ENCODE measurements at regions not wholly inside any gene's neighbourhood (a gene's known extent, or its start where the extent isn't known, plus 50 kb on each side); places are given as distances from the start of the nearest gene placed in this dataset.

DNA sequence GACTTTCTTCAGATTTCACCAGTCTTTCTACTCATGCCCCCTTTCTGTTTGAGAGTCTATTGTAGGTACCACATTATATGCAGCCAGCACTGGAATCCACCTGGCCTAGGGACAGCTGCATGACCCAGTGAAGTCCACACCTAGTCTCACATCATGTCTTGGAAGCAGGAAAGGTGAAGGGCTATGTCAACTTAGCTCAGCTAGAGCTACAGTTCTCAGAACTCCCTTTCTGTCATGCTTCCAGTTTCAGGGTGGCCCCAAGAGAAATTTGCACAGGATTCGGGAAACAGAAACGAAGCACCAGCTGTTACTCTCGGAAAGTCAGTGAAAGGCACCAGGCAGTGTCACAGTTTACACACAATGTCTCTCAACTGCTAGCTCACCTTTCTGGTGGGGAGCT lies 51.6 kb upstream of the NLRP1 start:
- no peak for FAIRE-seq

GRCh38 chr17:5638596-5638995 lies 54.3 kb upstream of the NLRP1 start:
- FAIRE-seq, result no peak

GRCh38 chr17:5640726-5641125 lies 56.4 kb upstream of the NLRP1 start:
- FAIRE-seq, result no peak

DNA sequence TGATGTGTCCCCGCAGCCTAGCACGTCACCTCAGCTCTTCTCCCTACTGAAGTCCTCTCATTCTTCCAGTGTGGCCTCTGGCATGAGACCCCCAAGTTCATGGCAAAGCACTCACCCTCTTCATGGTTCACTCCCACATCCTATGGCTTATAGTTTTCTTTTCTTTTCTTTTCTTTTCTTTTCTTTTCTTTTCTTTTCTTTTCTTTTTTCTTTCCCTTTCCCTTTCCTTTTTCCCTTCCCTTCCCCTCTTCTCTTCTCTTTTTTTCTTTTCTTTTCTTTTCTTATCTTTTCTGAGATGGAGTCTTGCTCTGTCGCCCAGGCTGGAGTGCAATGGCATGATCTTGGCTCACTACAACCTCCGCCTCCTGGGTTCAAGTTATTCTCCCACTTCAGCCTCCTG lies 58.4 kb upstream of the NLRP1 start:
- no peak for FAIRE-seq

DNA sequence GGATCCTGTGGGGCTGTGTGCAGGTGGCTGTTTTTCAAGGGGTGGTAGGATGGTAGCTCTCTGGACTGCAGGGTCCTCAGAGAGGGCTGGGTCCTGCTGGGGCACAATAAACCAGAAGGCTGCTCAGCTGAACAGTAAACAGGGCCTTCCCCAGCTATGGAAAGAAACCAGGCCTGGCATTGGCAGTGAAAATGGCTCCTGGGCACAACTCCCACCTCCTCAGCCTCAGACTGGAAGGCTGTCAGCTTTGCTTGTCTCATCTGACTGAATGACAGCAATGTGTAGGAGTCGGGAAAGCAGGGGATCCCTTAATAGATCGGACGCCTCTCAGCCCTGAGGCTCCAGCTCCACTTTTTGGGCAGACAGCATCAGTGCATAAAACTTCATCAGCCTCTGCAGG lies 59.8 kb upstream of the NLRP1 start:
- FAIRE-seq, result no peak

GRCh38 chr17:5651348-5651747 lies 67.0 kb upstream of the NLRP1 start:
- no peak for FAIRE-seq

DNA sequence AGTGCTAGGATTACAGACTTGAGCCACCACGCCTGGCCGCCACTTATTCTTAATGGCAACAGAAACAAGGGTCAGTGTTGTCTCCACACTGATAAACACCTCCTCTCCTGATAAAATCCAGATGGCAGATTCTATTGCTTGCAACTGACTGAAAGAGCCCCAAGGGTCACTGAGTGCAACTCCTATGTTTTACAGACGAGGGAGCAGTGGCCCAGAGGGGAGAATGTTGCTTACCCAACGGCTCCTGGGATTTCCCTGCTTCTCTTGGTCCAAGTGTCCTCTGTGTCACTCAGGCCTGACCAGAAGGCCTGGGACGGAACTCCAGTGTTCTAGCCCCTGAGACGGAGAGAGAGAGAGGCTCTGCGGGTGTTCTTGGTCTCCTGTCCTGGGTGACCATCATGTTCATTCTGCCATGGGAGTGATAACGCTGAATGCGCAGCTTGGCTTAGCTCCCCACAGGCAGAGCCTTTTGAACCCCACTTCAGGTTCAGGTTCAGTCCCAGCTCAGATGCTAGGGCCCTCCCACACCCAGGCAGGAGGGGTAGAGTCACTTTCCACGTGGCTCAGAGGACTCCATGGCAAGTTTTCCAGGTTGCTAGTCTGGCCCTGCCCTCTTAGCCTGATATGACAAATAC lies 77.3 kb upstream of the NLRP1 start:
- no peak for FAIRE-seq

GRCh38 chr17:5662409-5663085 lies 78.2 kb upstream of the NLRP1 start:
- FAIRE-seq, result no peak

GRCh38 chr17:5665164-5665563 lies 80.9 kb upstream of the NLRP1 start:
- FAIRE-seq, result no peak

DNA sequence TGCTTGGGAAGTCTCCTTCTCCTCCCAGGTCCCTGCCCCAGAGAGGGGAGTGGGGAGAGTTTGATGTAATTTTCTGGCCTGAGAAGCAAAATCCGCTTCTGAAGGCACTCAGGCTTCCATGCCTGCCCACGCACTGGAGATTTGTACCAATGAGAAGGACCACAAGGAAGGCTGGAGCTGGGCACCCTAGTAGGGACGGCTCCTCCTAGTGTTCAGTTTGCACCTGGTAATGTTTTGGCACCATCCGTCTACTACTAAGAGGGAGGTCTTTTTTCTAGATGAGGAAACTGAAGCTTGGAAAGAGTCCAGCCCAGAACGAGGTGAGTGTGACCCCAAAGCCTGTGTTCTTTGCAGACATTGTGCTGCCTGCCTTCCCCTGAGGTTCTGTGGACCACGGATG lies 83.6 kb upstream of the NLRP1 start:
- FAIRE-seq, result no peak

- FAIRE-seq, result no peak
Observed at GRCh38 chr17:5668557-5669138, 84.3 kb upstream of the NLRP1 start.

DNA sequence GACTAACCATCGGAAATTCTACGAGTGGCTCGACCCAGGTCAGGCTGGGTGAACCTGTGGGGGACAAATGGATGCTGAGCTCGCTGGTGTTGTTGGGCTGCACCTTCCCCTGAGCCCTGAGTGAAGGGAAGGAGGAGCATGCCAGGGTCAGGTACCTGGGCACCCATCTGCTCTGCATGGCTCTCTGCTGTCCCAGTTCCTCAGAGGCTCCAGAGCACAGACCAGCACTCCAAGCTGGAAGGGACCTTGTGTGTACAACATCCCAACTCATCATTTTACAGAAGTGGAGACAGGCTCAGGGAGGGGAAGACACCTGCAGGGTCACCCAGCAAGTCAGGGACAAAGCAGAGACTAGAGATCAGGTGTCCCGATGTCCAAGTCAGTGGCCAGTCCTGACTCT lies 84.9 kb upstream of the NLRP1 start:
- FAIRE-seq, result no peak

DNA sequence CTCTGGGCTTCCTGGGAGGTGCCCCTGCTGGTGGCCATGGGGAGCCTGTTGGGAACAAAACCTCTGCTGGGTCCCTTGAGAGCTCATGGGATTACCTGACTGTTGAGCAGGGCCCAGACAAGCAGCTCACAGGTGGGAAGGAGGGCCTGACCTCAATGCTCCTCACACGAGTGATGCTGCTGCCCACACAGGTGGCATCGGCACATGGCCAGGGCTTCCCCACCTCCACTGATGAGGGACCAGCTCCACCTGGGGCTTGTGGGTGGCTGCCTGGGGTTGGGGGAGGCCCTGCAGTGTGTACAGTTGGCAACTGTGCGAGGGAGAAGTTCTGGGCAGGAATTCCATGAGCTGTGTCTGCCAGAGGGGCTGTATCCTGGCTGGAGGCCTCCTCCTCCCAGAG lies 87.8 kb upstream of the NLRP1 start:
- no peak for FAIRE-seq

- no peak for FAIRE-seq
Observed at GRCh38 chr17:5672815-5673430, 88.6 kb upstream of the NLRP1 start.

DNA sequence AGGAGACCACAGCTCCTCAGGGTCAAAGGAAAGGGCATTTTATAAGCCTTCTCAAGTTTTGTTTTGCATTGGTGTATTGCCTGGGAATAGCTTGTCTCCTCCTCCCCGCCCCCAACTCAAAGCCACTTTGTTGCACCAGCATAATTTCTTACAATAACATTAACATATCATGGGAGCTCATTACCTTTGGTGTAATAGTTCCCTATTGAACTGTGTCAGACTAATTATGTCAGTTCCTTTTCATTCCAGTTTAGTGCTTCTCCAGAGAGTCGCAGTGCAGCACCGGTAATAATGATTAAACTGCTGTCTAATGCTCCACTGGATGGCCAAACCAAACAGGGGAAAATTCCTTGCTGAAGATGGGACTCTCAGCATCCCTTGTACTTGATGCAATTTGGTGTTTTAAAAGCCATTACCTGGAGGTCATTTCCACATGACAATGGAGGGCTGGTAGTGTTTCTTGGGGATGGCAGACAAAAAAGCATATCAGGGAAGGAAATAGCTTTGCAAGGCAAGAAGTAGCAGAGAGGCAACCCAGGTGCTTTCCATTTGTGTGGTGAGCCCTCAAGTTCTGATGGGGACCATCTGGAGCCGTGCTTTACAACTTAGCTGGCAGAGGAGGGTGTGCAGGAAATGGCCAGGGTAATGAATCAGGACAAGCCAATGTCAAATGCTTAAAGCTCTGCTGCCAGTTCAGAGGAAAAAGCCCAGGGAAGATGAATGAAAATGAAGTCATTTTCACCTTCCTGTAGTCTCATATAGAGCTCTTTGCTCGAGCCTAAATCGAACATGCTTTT lies 91.5 kb upstream of the NLRP1 start:
- no peak for FAIRE-seq

GRCh38 chr17:5677620-5678019 lies 93.3 kb upstream of the NLRP1 start:
- FAIRE-seq, result no peak

GRCh38 chr17:5678171-5678570 lies 93.9 kb upstream of the NLRP1 start:
- no peak for FAIRE-seq

DNA sequence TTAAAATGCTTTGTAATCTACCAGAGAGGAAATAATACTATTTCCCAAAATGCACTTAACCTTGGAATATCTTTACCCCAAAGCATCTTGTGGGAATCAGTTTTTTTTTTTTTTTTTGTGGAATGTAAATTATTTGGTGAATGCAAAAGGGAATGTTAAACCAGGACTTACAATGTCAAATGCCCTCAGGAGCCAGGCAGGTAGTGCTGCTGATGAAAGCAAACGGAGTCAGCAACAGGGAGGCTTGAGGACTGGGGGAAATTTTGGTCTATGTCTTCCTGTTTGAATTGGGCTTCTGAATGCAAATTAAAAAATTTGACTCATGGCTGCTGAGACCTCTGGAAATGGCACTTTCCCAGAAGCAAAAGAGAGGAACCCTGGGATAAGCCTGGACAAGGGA lies 96.5 kb upstream of the NLRP1 start:
- no peak for FAIRE-seq

- no peak for FAIRE-seq
Observed at GRCh38 chr17:5683241-5683640, 98.9 kb upstream of the NLRP1 start.

DNA sequence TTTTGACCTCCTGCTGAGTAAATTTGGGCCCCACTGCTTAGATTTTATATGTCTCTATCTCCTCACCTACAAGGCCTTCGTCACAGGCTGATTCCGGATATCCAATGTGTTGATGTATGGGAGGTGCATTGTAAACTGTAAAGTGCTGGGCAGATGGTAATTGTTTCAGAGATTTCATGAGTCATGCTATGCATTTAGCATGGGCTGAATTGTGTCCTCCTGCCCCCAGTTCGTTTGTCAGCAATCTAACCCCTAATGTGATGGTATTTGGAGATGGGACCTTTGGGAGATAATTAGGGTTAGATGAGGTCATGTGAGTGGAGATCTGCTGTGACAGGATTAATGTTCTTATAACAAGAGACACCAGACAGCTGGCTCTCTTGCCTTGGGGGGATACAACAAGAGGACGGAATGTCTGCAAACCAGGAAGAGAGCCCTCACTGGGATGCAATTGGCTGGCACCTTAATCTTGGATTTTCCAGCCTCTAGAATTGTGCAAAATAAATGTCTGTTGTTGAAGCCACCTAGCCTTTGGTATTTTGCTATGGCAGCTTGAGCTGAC lies 101.8 kb upstream of the NLRP1 start:
- FAIRE-seq, result no peak

GRCh38 chr17:5687646-5688045 lies 103.3 kb upstream of the NLRP1 start:
- no peak for FAIRE-seq

DNA sequence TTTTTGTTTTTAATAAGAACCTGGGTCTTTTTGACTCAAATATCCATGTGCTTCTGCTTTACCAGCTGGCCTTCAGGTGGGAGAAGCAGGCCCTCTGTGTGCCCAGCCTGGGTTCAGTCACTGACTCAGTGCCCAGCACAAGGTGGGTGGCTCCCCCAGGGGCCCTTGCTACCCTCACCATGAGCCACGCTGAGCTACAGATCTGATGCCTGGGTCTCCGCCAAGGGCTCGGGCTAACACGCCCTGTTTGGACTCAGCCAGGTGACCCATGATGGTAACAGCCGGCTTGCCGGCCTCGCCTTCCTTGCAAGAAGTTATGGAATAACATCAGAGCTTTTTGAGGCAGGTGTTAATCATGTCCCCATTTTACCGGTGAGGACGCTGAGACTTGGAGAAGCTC lies 109.5 kb upstream of the NLRP1 start:
- FAIRE-seq, result no peak

GRCh38 chr17:5694551-5694950 lies 110.2 kb upstream of the NLRP1 start:
- FAIRE-seq, result no peak

Data from islet of Langerhans (tissue), 1 donor.